IPS-NIHi7 (cell line): ENCODE measurements at regions not wholly inside any gene's neighbourhood (a gene's known extent, or its start where the extent isn't known, plus 50 kb on each side); places are given as distances from the start of the nearest gene placed in this dataset.

ENCODE experiments used
- DNase-seq: peaks from one replicate; pipeline ENCODE4 v3.0.0; 2012; ENCODE audit warnings: mixed read lengths; ENCODE audit errors: extremely low spot score

DNA sequence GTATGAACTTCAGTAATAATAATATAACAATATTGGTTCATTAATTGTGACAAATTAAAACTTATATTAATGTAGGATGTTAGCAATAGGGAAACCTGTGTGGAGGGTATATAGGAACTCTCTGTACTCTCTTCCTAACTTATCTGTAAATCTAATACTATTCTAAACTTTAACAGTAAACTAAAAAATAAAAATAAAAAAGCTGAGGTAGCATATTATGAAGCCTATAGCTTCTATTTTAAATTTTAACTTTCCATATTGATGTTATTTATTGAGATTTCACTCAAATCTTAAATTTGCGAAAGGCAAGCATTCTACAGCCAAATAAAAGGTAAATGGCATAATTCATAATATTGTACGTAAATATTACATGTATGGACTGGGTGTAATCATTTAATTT is 326.4 kb downstream of the MEI4 start:
- no peak for DNase-seq

DNA sequence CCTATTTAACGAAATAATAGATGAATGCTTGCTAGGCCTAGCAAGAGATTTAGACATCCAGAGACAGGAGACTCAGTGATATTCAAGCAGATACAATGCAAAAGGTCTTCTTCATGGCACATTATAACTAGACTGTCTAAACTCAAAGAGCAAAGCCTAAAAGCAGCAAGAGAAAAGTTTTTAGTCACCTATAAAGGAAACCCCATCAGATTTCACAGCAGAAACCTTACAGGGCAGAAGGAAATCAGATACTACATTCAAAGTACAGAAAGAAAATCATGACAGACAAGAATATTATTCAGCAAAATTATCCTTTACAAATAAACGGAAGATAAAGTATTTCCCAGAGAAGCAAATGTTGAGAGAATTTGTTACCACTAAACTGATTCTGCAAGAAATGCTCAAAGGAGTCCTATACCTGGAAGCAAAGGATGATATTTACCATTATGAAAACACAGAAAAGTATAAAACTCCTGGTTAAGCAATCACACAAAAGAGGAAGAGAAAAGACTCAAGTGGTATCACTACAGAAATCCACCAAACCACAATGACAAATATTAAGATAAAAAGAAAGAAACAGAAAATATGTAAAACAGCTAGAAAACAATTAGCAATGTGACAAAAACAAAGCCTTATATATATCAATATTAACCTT is 333.7 kb downstream of the MEI4 start:
- DNase-seq, result no peak

DNA sequence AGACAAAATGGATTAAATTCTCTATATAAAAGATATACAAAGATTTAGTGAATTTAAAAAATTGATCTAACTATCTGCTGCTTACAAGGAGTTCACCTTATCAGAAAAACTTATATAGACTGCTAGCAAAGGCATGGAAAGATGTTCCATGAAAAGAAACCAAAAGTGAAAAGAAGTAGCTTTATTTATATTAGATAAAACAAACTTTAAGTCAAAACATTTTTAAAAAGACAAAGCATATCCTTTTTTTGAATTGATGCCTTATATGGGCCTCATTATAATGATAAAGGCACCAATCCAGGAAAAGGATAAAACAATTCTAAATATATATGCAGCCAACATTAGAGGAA is 334.2 kb downstream of the MEI4 start:
- DNase-seq, result no peak

DNA sequence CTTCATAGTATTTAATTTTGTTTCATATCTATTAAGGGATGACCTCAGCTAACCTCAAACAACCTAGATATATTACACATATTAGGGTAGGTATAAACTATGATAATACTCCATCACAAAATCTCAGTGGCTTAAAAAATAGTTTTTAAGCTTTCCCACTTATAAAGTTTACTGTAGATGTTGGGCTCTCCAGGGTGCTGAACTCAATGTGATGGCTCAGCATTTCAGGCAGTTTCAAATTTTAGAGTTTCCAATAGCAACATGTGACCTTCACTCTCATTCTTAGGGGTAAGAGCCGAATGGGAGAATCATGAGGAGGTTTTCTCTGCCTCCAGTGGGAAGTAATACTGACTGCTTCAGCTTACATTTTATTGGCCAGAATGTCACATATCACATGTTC is 357.3 kb downstream of the MEI4 start:
- no peak for DNase-seq

DNA sequence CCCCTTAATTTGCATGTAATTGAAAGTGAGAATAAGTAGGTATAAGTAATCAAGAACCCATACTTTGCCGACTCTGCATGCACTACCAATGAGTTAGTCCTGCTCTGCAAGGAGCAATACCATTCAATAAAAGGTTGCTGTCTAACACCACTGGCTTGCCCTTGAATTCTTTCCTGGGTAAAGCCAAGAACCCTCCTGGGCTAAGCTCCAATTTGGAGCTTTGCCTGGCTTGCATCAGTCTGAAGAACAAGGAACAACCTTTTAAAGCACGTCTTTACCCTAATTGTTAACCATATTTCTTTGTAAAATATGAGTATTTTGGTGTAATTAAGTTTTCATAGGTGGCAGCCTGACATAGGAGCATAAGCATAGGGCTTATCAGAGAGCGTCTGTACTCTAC is 367.7 kb downstream of the MEI4 start:
- no peak for DNase-seq

DNA sequence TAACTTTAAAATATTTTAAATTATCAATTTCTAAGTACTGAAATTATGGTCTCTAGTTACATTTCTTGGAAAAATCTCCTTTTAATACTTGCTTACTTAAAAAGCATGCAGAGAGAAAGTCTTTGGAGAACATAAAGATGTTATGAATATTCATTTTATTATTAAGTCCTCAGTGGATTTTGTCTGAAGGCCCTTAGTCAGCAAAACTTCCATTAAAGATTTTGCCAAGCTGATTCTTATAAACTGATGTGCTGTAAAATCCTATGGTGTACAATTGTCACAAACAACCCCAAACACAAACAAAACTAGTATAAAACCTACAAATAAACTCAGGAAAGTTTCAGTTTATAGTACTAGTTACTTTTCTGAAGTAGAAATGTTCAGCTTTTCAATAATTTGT is 372.7 kb downstream of the MEI4 start:
- no peak for DNase-seq

DNA sequence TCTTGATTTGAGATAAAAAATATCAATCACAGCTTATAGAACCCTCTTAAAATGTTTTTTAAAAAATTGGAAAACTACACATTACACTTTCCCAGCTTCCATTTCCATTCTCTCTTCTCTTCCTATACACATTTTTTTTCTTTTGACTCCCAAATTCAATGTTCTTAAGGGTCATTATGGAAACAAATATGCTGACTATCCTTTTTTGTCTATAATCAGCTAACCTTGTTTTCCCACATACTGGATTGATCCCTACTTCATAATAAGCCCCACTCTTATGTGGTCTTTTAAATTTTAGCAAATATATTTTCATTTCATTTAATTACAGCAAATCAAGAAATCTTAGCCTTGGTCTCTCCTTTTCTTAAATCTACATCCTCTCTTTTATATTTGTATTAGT is 378.4 kb downstream of the MEI4 start:
- no peak for DNase-seq

DNA sequence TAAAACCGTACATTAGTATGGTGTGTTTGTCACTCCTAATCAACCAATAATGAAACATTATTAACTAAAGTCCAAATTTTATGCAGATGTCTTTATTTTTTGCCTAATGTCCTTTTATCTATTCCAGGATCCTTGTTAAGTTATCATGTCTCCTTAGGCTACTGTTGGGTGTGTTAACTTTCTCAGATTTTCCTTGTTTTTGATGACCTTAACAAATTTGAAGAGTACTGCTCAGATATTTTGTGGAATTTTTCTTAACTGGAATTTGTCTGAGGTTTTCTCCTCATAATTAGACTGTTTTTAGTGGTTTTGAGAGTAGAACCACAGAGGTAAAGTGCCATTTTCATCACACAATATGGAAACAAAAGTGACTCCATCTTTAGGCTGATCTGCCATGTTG is 406.3 kb downstream of the MEI4 start:
- no peak for DNase-seq

DNA sequence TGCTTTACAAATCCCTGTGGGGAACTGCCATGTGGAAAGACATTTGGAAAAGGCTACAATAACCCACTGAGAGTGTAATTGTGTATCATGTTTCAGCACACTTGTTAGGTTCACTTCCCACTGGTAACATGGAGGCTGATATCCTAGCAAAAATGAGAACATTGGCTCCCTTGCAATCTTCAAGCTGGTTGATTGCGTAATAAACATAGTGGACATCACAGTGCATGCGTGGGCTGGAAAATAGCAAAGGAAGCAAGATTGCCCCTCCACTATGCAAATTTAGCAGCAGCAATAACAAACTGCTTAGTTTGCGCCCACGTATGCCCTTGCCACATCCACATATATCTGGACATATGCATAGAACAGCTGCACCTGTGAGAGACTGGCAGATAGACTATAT is 410.2 kb downstream of the MEI4 start:
- DNase-seq, result no peak

DNA sequence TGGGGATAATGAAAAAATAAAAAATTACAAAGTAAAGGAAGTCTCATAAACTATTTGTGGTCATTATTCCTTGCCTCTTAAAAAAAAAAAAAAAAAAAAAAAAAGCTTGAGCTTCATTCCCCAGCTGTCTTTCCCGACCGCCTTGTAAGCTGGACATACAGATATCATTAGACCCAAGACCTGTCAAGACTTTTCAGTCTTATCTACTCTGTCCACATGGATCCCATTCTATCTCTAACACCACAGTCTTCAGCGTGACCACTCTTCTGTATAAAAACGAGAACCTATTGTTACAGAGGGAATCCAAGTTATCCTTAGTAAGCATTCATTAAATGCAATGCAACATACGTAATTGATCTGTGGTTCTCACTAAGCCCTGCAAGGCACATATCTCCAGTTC is 423.5 kb downstream of the MEI4 start:
- DNase-seq, result no peak

DNA sequence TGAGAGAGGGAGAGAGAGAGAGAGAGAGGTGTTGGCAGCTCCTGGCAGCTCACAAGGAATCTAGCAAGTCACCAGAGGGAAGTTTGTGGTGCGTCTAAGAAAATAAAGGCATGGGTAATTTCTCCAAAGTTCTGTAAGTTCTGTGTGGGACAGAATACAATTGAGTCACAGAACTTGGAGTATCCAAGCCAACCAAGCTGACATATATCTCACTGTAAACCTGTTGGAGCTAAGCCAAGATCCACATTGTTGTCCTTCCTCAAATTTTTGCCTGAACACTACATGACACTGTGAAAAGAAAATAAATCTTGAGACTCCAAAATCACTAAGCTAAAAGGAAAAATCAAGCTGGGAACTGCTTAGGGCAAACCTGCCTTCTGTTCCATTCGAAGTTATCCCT is 436.7 kb downstream of the MEI4 start:
- DNase-seq, result no peak

DNA sequence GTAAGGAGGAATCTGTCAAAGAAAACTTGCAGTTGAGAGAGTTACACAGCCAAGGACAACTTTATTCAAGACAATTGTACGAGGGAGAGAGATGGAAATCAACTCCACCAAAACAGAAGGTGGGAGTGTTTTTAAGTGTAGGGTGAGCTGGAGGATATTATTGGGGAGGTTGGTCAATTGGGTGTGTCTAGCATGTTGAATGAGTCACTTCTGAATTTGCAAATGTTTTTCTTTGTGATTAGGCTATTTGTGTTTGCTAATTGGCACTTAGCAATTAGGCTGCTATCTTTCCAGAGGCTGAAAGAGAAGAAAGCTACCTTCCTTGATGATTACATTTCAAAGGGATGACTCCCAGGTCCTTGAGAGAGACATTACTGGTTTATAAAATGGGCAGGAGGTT is 441.1 kb downstream of the MEI4 start:
- DNase-seq, result peak; percentile 32

DNA sequence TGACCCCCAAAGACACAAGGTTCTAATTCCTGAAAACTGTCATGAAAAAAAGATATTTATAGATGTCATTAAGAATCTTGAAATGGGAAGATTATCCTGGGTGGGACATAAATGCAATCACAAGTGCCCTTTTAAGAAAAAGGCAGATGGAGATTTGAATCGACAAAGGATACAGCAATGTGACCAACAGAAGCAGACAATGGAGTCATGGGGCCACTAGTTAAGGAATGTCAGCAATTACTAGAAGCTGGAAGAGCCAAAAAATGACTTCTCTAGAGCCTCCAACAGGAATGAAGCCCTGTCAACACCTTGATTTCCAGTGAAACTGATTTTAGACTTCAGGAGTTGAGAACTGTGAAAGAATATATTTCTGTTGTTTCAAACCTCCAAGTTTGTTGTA is 448.5 kb downstream of the MEI4 start:
- DNase-seq, result no peak

DNA sequence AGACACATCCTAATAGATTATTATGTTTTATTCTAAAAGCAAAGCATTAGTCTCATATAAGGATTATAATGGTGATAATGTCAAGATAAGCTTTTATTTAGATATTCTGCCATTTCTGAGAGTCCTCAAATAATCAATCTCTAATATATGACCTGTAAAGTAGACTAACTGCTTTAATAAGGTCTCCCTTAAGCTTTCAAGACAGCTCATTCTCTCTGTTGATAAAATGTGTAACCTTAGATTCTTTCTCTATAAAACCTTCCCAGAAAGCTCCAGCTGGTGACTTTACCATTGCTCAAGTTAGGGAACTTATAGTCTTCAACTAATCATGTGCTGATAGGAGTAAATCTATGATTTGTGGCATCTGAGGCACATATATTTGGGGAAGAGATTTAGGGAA is 457.8 kb downstream of the MEI4 start:
- no peak for DNase-seq

DNA sequence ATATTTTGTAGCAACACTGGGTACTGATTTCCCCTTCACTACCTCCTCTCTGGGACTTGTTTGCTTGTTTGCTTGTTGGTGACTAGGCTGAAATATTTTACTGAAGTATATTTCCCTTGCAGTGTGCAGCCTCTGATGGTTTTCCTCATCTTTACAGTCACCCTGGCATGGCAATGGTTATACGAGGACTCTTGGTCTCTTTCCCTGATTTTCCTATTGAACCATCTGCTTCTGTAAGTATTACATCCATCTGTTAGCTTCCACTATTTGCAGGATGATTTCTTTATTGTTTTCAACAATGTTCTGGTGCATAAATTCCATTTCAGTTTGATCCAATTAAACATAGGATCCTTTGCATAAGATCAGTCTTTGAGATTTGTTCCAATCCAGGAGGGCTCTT is 465.1 kb downstream of the MEI4 start:
- DNase-seq, result no peak

DNA sequence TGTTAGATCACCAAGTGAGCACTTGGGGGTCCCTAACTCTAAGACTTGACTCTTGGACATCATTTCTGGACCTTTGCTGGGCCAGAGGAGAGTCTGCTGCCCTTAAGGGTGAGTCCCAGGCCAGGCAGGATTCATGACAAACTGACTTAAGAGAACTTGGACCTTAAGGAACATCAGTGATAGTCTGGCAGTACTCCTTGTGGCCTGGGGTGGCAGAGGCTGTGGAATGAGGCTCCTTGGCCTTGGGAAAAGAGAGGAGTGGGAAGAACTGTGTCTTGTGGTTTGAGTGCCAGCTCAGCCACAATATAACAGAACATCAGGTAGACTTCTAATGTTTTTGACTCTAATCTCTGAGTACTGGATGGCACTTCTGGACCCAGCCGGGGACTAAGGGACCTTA is 478.7 kb downstream of the MEI4 start:
- DNase-seq, result no peak

DNA sequence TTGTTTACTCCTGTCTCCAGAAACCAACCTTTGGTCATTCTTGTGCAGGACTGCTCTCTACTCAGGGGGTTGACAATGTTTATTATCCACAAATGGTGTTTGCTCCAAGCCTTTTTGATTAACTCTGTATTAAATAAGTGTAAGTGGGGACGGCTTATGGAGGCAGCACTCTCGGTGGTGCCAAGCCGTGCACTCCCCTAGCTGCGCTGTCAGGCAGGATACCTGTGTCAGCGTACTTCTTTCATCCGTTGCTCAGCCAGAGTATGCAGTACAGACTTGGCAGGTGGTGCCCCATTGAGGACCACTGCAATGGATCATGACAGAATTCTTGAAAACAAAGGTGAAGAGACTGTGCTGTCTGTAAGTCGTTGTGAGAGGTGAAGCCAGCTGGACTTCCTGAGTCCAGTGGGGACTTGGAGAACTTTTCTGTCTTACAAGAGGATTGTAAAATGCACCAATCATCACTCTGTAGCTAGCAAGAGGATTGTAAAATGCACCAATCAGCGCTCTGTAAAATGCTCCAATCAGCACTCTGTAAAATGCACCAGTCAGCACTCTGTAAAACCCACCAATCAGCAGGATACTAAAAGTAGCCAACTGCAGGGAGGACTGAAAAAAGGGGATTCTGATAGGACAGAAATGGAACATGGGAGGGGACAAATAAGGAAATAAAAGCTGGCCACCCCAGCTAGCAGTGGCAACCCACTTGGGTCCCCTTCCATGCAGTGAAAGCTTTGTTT is 480.0 kb downstream of the MEI4 start:
- DNase-seq, result no peak

DNA sequence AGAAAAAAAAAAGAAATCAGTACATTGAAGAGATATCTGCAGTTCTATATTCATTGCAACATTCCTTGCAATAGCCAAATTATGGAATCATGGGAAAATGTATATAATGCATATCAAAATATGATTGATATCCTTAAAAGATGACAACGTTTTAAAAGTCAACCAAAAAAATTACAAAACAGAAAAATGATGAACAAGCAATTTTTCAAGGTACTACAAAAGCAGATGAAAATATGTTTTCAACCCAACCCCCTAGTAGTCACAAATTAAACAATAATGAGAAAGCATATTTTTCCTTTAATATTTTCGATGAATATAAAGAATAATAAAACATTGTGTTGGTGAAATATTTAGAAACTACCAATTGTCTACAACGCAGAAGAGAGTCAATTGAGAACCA is 497.6 kb downstream of the MEI4 start:
- DNase-seq, result no peak

DNA sequence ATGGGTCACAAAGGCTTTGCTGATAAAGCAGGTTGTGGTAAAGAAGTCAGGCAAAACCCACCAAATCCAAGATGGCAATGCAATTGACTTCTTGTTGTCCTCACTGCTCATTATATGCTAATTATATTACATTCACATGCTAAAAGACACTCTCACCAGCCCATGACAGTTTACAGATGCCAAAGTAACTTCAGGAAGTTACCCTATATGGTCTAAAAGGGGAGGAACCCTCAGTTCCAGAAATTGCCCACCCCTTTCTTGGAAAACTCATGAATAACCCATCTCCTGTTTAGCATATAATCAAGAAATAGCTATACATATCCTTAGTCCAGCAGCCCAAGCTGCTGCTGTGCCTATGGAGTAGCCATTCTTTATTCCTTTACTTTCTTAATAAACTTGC is 501.1 kb downstream of the MEI4 start:
- no peak for DNase-seq

DNA sequence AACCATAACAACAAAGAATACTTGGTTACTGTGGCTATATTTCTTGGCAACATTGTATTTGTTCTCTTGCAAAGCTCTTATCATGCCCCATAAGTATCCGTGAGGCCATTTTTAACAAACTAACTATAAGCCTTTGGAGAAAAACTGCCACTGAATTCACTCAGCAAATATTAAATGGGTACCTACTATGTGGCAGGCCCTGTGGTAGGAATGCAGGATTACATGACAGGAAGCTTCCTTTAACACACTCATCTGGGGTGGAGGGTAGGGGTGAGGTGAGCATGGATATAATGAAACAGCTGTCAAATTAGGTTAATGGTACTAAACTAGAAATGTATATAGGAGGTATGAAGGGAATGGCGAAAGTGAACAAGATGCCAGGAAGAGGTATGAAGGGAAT is 504.8 kb downstream of the MEI4 start:
- DNase-seq, result no peak

DNA sequence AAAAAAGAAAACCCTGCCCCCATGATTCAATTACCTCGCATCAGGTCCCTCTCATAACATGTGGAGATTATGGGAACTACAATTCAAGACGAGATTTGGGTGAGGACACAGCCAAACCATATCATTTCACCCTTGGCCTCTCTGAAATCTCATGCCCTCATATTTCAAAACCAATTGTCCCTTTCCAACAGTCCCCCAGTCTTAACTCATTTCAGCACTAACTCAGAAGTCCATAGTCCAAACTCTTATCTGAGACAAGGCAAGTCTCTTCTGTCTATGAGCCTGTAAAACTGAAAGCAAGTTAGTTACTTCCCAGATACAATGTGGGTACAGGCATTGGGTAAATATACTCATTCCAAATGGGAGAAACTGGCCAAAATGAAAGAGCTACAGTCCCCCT is 536.1 kb downstream of the MEI4 start:
- no peak for DNase-seq

DNA sequence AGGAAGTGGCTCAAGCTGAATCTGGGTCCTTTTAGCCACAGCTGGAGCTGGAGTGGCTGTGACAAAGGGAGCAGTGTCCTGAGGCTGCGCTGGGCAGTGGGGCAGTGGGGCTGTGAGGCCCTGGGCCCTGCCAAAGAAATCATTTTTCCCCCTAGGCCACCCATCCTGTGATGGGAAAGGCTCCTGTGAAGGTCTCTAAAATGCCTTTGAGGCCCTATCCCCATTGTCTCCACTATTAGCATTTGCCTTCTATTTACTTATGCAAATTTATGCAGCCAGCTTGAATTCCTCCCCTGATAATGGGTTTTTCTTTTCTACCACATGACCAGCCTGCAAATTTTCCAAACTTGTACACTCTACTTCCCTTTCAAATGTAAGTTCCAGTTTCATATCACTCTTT is 539.2 kb downstream of the MEI4 start:
- DNase-seq, result peak; percentile 17

DNA sequence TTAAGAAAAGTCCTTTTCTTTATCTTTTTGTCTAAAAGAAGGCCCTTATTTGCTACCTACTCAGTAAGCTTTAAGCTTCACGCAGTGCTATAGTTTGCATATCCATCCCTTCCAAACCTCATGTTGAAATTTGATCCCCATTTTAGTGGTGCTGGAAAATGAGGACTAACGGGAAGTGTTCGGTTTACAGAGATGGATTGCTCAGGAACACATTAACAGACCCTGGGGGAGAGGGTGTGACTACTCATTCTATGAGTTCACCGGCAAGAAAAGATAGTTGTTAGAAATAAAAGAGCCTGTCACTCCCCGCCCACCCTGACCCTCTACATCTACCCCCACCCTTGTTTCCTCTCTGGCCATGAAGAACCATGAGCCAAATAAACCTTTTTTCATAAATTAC is 546.2 kb downstream of the MEI4 start:
- DNase-seq, result no peak

DNA sequence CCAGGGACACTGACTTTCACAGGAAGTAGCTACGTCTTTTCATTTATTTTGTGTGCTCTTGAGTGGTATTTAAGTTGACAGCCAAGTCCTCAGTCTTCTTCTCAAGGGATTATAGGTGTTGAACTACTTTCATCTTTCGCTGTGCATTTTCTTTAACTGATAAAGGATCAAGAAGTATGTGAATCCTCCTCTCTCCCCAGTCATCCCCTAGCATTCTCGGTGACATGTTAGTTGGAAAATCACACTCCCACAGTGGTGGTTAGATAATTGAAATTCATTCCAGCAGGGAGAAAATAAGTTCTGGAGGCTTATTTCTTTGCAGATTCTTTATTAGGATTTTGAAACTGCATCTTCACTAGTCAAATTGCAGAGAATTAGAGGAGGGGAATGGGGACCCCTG is 569.4 kb downstream of the MEI4 start:
- DNase-seq, result no peak
